HEK293 (cell line): ENCODE measurements at regions not wholly inside any gene's neighbourhood (a gene's known extent, or its start where the extent isn't known, plus 50 kb on each side); places are given as distances from the start of the nearest gene placed in this dataset.

Experiments
- GLI4 ChIP-seq: fragments of 450-650 bp; formaldehyde crosslinking; IDR thresholded peaks from 2 replicates; pipeline ENCODE4 v1.5.1; 2016; ENCODE audit warnings: missing biosample characterization, missing genetic modification characterization
- ZNF10 ChIP-seq: fragments of 450-650 bp; formaldehyde crosslinking; IDR thresholded peaks from 2 replicates; pipeline ENCODE4 v1.5.1; 2017; ENCODE audit warnings: missing biosample characterization, missing genetic modification characterization
- ZNF600 ChIP-seq: fragments of 450-650 bp; formaldehyde crosslinking; IDR thresholded peaks from 2 replicates; pipeline ENCODE4 v1.5.1; 2016; ENCODE audit warnings: missing biosample characterization, missing genetic modification characterization
- ZNF830 ChIP-seq: fragments of 450-650 bp; IDR thresholded peaks from 2 replicates; pipeline ENCODE4 v1.5.0; 2018; ENCODE audit warnings: missing biosample characterization, missing genetic modification characterization, low read depth, mild to moderate bottlenecking, moderate library complexity
- ZSCAN16 ChIP-seq: fragments of 450-650 bp; formaldehyde crosslinking; IDR thresholded peaks from 2 replicates; pipeline ENCODE4 v1.5.1; 2016; ENCODE audit warnings: missing biosample characterization, missing genetic modification characterization
- TF ChIP-seq, protein P1 (sequence below): fragments of 450-650 bp; formaldehyde crosslinking; IDR thresholded peaks from 2 replicates; pipeline ENCODE4 v1.5.1; 2016; ENCODE audit warnings: missing biosample characterization, missing genetic modification characterization

DNA sequence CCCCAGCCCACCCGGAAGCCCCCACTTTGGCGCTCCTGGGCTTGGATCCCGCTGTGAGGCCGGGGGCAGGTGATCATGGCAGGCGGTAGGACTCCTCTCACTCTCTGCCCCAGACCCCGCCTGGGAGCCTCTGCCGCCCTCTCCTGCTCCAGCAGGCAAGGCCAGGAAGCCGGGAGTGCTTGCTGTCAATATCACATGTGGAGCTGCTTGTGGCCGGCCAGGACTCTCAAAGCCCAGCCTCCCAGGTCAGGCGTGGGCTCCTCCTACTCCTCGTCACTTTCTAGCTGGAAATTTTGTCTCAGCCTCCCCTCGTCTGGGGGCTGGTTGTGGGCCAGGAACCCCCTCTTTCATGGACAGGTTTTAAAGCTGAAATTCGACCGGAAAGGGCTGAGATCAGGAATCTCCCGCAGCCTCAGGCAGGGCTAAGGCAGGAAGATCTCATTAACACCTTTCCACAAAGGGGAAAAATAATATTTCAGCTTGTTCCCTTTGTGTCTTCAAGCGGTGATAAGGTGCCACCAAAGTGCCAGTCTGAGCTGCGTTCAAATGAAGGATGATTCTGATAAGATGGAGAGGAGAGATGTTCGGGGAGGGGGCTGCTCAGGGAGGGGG, 273.6 kb upstream of the PODXL start:
- TF ChIP-seq, protein P1, sequence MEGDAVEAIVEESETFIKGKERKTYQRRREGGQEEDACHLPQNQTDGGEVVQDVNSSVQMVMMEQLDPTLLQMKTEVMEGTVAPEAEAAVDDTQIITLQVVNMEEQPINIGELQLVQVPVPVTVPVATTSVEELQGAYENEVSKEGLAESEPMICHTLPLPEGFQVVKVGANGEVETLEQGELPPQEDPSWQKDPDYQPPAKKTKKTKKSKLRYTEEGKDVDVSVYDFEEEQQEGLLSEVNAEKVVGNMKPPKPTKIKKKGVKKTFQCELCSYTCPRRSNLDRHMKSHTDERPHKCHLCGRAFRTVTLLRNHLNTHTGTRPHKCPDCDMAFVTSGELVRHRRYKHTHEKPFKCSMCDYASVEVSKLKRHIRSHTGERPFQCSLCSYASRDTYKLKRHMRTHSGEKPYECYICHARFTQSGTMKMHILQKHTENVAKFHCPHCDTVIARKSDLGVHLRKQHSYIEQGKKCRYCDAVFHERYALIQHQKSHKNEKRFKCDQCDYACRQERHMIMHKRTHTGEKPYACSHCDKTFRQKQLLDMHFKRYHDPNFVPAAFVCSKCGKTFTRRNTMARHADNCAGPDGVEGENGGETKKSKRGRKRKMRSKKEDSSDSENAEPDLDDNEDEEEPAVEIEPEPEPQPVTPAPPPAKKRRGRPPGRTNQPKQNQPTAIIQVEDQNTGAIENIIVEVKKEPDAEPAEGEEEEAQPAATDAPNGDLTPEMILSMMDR (tag by site-specific recombination): no peak
- no peak for TF ChIP-seq ZNF600 (tag by site-specific recombination)
- TF ChIP-seq GLI4: no peak
- no peak for TF ChIP-seq ZNF830 (tag by site-specific recombination)
- no peak for TF ChIP-seq ZNF10 (tag by site-specific recombination)
- no peak for TF ChIP-seq ZSCAN16 (tag by site-specific recombination)
